ENCODE measurements at regions not wholly inside any gene's neighbourhood (a gene's known extent, or its start where the extent isn't known, plus 50 kb on each side); places are given as distances from the start of the nearest gene placed in this dataset.

- TF ChIP-seq, protein P1, sequence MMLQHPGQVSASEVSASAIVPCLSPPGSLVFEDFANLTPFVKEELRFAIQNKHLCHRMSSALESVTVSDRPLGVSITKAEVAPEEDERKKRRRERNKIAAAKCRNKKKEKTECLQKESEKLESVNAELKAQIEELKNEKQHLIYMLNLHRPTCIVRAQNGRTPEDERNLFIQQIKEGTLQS (IDR thresholded peaks at IDR 0.05; ENCODE audit: borderline replicate concordance, extremely low read depth, low read depth, low read length) = no peak
- no peak for TF ChIP-seq BCL11A (IDR thresholded peaks at IDR 0.05; ENCODE audit: low read depth, low read length)
- TF ChIP-seq POLR2A (IDR thresholded peaks at IDR 0.05; ENCODE audit: low read depth, low read length) = no peak
- TF ChIP-seq NFYB (IDR thresholded peaks at IDR 0.05; ENCODE audit: insufficient read depth, low read depth, low read length) = no peak
Observed at GRCh38 chr3:69687641-69688040, 51.6 kb upstream of the MITF start.
